LNCAP (cell line): ENCODE measurements at regions not wholly inside any gene's neighbourhood (a gene's known extent, or its start where the extent isn't known, plus 50 kb on each side); places are given as distances from the start of the nearest gene placed in this dataset.

Experiments used
- CTCF ChIP-seq: fragments of 450-650 bp; IDR thresholded peaks from 2 replicates; pipeline ENCODE4 v1.5.1; 2017; ENCODE audit warnings: mild to moderate bottlenecking

DNA sequence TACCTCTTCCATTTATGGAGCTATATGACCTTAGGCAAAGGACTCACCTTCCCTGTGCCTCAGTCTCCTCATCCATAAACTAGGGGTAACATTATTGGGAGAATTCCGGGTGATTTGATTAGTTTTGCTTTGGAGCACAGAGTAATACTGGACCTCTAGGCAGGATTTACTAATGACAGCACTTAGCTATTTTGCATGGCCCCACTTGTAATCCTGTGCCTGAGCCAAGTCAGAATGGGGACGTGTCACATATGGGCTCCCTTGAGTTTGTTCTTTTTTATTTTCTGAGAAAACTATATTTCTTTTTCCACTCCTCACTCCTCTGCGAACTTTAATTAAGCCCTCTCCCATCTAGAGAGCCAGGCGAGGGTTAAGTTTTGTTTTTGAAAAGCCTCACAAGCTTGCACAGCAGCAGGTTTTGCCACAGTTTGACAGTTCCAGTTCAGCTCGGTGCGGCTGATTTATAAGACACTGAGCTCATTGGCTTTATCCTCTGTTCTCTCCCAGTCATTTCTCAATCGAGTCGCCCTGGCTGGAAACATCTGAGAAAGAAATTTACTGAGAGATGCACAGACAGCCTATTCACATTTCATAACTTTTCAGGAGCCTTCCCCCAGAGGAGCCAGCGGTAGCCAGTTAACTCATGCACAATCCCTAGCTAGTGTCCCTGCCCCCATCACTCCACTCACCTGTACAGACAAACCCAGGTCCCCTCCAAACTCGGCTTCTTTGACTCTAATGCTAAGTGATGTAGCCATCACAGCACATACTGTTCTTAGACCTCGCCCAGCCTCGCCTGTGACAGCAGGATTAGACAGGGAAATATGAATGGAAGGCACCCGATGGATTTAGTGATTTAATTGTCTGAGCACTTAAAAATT lies 441.9 kb upstream of the NPVF start:
- no peak for TF ChIP-seq CTCF

DNA sequence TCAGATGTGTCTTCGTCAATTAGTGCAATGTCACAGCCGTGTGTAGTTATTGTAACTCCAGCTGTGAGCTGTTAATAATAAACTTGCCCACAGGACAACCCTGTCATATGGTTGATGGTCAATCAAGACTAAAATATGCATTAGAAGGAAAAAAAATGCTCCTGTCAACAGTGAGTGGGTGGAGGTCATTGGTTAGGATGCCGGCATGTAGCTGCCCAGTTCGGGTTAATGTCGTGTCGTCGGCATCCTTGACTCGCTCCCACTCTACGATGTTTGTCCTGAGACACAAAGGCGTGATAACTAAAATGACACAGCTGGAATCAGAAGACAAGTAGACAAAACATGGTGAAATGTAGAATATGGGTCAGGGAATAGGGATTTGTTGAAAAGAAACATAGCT lies 442.8 kb upstream of the NPVF start:
- TF ChIP-seq CTCF: no peak

- no peak for TF ChIP-seq CTCF
Observed at GRCh38 chr7:25672496-25672895, 444.2 kb upstream of the NPVF start.

DNA sequence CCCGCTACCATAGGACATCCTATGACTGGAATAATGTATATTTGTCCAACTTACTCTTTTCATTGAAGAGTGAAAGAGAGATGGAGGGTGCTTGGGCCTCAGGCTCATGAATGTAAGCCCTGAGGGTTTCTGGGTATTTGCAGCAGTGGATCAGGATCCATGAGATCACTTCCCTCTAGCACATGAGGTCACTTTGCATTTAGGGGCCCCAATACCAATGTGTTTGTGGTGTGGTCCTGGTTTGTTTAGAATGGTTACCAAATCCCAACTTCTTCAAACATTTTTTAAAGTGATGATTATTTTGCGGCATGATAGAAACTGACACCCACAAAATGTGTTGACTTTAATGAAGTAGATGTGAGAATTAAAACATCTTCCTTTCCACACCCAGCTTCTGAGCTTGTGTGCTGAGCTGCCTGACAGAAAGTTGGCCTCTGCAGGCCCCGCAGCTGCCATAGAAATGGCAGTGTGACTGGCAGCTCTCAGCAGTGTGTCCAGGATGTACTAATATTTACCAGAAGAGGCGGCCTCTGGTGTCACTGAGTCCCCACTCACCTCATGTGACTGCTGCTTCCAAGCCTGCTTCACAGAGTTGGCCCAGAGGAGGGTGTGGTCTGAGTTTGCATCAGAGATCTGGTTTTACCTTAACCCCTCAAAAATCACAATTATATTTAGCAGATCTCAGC lies 447.6 kb upstream of the NPVF start:
- no peak for TF ChIP-seq CTCF

DNA sequence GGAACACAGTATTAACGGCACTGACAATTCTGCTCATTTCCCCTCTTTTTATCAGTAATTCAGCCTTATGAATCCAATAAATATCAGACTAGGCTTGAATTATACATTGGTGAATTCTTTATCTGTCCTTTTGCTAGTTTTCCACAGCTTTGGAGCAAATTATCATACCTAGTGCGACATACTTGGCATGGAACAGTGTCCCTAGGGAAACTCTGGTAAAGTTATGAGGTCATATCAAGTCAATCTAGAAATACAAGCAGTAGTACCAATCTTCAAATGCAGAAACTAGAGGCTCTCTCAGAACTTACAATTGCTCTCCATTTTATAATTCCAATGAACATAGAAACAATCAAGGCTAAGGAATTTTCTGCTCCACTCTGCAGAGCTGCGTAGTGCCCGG lies 449.3 kb upstream of the NPVF start:
- no peak for TF ChIP-seq CTCF

DNA sequence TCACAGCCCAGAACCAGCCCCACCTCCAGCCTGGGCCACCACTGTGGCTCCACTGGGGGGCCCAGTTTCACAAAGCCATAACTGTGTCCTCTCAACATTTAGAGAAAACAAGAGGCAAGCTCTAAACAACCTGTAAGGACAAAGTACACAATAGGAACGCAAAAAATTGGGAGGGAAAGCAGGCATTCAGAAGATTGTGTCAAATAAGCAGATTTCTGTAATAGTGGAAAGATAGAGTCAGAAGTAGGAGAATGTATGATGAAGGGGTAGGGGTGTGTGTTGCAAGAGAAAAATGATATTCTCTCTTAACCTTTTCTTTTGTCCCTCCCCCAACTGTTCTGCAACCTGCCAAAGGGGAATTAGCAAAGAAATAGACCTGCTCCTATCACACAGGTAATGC lies 449.9 kb upstream of the NPVF start:
- TF ChIP-seq CTCF: no peak

DNA sequence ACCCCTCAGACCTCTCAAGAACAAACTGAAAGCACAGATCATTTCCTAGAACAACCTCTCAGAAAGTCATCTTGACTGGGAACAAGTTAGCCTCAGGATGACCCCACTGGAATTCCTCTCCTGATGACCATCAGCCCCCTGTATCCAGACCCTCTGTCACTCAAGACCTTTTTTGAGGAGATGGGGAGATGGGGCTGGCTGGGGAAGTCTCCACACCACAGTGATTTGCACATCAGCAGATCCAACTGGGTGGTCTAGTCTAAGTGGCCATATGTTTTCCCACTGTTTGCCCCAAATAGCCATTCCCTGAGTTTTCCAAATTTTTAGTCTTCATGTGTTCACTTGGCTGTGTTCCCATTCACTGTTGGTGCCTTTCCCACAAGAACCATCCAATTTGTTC lies 452.4 kb upstream of the NPVF start:
- no peak for TF ChIP-seq CTCF
